Gastroesophageal sphincter (tissue), 3 donors: ENCODE measurements at regions not wholly inside any gene's neighbourhood (a gene's known extent, or its start where the extent isn't known, plus 50 kb on each side); places are given as distances from the start of the nearest gene placed in this dataset.

Source experiments
- CTCF ChIP-seq, 4 experiments: fragments of 200-600 bp in 2 of 4; fragments of 450-650 bp in 2 of 4; sonication (generic) in 1 of 4; IDR thresholded peaks; one replicate each; pipeline ENCODE4 v1.5.1; 2017 to 2019; ENCODE audit warnings: antibody characterized with exemption in 4 of 4, mild to moderate bottlenecking in 2 of 4, moderate library complexity in 2 of 4
- EP300 ChIP-seq: sonication (generic); formaldehyde crosslinking; IDR thresholded peaks from one replicate; pipeline ENCODE4 v1.6.1; 2017; ENCODE audit warnings: antibody characterized with exemption, mild to moderate bottlenecking
- POLR2A ChIP-seq, 2 donors: fragments of 450-650 bp; IDR thresholded peaks; one replicate each; pipeline ENCODE4 v1.6.1; 2017; ENCODE audit warnings: antibody characterized with exemption in 2 of 2, mild to moderate bottlenecking in 2 of 2, moderate library complexity in 1 of 2

GRCh38 chr10:78585952-78586351 lies 482.8 kb upstream of the ZMIZ1 start:
- TF ChIP-seq CTCF (IDR thresholded peaks at IDR 0.05) (no peak), POLR2A (IDR thresholded peaks at IDR 0.05) (no peak), EP300 (no peak)
